Retinal pigment epithelial cell (primary cell): ENCODE measurements at regions not wholly inside any gene's neighbourhood (a gene's known extent, or its start where the extent isn't known, plus 50 kb on each side); places are given as distances from the start of the nearest gene placed in this dataset.

Experiments used
- DNase-seq: peaks from one replicate; pipeline ENCODE4 v3.0.0-alpha.2; 2010; ENCODE audit warnings: low read depth
- H3K4me3 ChIP-seq: 2 replicates; pipeline ENCODE4 v1.5.1; 2011; ENCODE audit warnings: mild to moderate bottlenecking, low read length, control low read depth, moderate library complexity
- CTCF ChIP-seq: conservative IDR thresholded peaks from 2 replicates; pipeline ENCODE4 v1.5.1; 2011; ENCODE audit warnings: low read depth, low read length, control low read depth, inconsistent platforms

GRCh38 chr18:71250191-71250590, 961.3 kb downstream of the SOCS6 start:
- DNase-seq = no peak
- H3K4me3 ChIP-seq = no peak overlapping the region
- TF ChIP-seq CTCF = no peak

- TF ChIP-seq CTCF = no peak
These were observed 960.9 kb downstream of the SOCS6 start for GRCh38 chr18:71249791-71250190.

GRCh38 chr18:71242981-71243380, 954.1 kb downstream of the SOCS6 start:
- DNase-seq = no peak
- no peak for TF ChIP-seq CTCF

More at GRCh38 chr18:71249791-71250190, 960.9 kb downstream of the SOCS6 start:
- DNase-seq = no peak
- no peak overlapping the region for H3K4me3 ChIP-seq

GRCh38 chr18:71238974-71239624, 950.3 kb downstream of the SOCS6 start:
- DNase-seq = no peak
- no peak overlapping the region for H3K4me3 ChIP-seq
- no peak for TF ChIP-seq CTCF

More at GRCh38 chr18:71242981-71243380, 954.1 kb downstream of the SOCS6 start:
- H3K4me3 ChIP-seq = no peak overlapping the region

- no peak for TF ChIP-seq CTCF
- no peak overlapping the region for H3K4me3 ChIP-seq
- DNase-seq = no peak
These were observed 948.8 kb downstream of the SOCS6 start for GRCh38 chr18:71237641-71238040.

- no peak for DNase-seq
- no peak for TF ChIP-seq CTCF
- H3K4me3 ChIP-seq = no peak overlapping the region
These were observed 944.3 kb downstream of the SOCS6 start for GRCh38 chr18:71233177-71233576.

GRCh38 chr18:71223486-71223885, 934.6 kb downstream of the SOCS6 start:
- DNase-seq = no peak
- no peak for TF ChIP-seq CTCF
- H3K4me3 ChIP-seq = no peak overlapping the region
